ENCODE measurements at regions not wholly inside any gene's neighbourhood (a gene's known extent, or its start where the extent isn't known, plus 50 kb on each side); places are given as distances from the start of the nearest gene placed in this dataset.
A peak's percentile ranks its signal among the peaks of the same experiment; 100 is the strongest.

GRCh38 chr11:93248602-93249001 is 50.8 kb upstream of the SLC36A4 start:
- ChIA-PET POLR2A (no interaction called here), CTCF (interaction anchor here (0.6 to 1.5 kb wide), 4 partner anchors 10 to 404 kb away, joined by 3 to 5 read pairs (median 4); no protein-coding TSS in a partner anchor)
- H3K36me3 ChIP-seq (ENCODE audit: control insufficient read depth in 2 of 2, insufficient read depth in 1 of 2, low read length in 2 of 2), result no peaks in the 10 kb centered on the region
- no peaks in the 10 kb centered on the region for H3K4me1 ChIP-seq (ENCODE audit: control insufficient read depth, insufficient read depth, low read length)
- no peak overlapping the region for H3K27ac ChIP-seq (ENCODE audit: extremely low read depth, low read depth, low read length)
- H3K9me3 ChIP-seq (ENCODE audit: control insufficient read depth, insufficient read depth, low read depth, low read length), result no peaks in the 10 kb centered on the region
- H3K4me3 ChIP-seq (ENCODE audit: low read depth, low read length), result no peak overlapping the region
- TF ChIP-seq SP2 (tag by site-specific recombination; IDR thresholded peaks at IDR 0.05), result no peak
- no peak for TF ChIP-seq AEBP2 (tag by site-specific recombination; IDR thresholded peaks at IDR 0.05; ENCODE audit: borderline replicate concordance)
- no peak for TF ChIP-seq ZNF426 (tag by site-specific recombination; IDR thresholded peaks at IDR 0.05)
- no peak for TF ChIP-seq ZNF335 (tag by site-specific recombination; conservative IDR thresholded peaks at IDR 0.05)
- no peak for TF ChIP-seq ZNF624 (tag by site-specific recombination; IDR thresholded peaks at IDR 0.05)
- no peak for TF ChIP-seq ZNF239 (tag by site-specific recombination; IDR thresholded peaks at IDR 0.05)
- no peak for TF ChIP-seq ZNF473 (tag by site-specific recombination; IDR thresholded peaks at IDR 0.05)
- no peak for TF ChIP-seq ZBTB17 (tag by site-specific recombination; IDR thresholded peaks at IDR 0.05)
- TF ChIP-seq GLIS1 (tag by site-specific recombination; IDR thresholded peaks at IDR 0.05), result no peak
- TF ChIP-seq ZNF266 (tag by site-specific recombination; IDR thresholded peaks at IDR 0.05; ENCODE audit: low read depth), result no peak
- TF ChIP-seq ZNF560 (tag by site-specific recombination; IDR thresholded peaks at IDR 0.05; ENCODE audit: borderline replicate concordance), result no peak
- TF ChIP-seq TRIM28 (IDR thresholded peaks at IDR 0.05; ENCODE audit: borderline replicate concordance, low read length), result no peak

GRCh38 chr11:93249459-93250220 is 51.8 kb upstream of the SLC36A4 start:
- CTCF ChIA-PET, result interaction anchor here (0.6 to 1.7 kb wide), 5 partner anchors 11 to 403 kb away, joined by 3 to 5 read pairs (median 4); no protein-coding TSS in a partner anchor
- Histone ChIP-seq H3K4me1 (ENCODE audit: control insufficient read depth, insufficient read depth, low read length) (no peaks in the 10 kb centered on the region), H3K36me3 (ENCODE audit: control insufficient read depth in 2 of 2, insufficient read depth in 1 of 2, low read length in 2 of 2) (no peaks in the 10 kb centered on the region), H3K4me3 (ENCODE audit: low read depth, low read length) (no peak overlapping the region), H3K9me3 (ENCODE audit: control insufficient read depth, insufficient read depth, low read depth, low read length) (no peaks in the 10 kb centered on the region), H3K27ac (ENCODE audit: extremely low read depth, low read depth, low read length) (no peak overlapping the region)
- TF ChIP-seq ZNF660 (tag by site-specific recombination; IDR thresholded peaks at IDR 0.05), result 0 out of 2 replicates have a peak, but pooled peaks have one; percentile 38
- TF ChIP-seq ZNF426 (tag by site-specific recombination; IDR thresholded peaks at IDR 0.05), result no peak
- POLR2A ChIA-PET, result no interaction called here

GRCh38 chr11:93250326-93250725 is 52.5 kb upstream of the SLC36A4 start:
- POLR2A ChIA-PET, result no interaction called here
- CTCF ChIA-PET, result interaction anchor here (0.6 to 1.7 kb wide), 2 partner anchors 14 to 361 kb away, joined by 3 to 4 read pairs; no protein-coding TSS in a partner anchor

GRCh38 chr11:93251922-93252321 is 54.1 kb upstream of the SLC36A4 start:
- ChIA-PET POLR2A (no interaction called here), CTCF (interaction anchor here (0.6 kb wide), 1 partner anchor 452 kb away, joined by 3 read pairs; no protein-coding TSS in a partner anchor)
- TF ChIP-seq ZNF248 (tag by site-specific recombination; IDR thresholded peaks at IDR 0.05) (no peak), SP2 (tag by site-specific recombination; IDR thresholded peaks at IDR 0.05) (no peak)
- H3K9me3 ChIP-seq (ENCODE audit: control insufficient read depth, insufficient read depth, low read depth, low read length), result no peaks in the 10 kb centered on the region
- no peak overlapping the region for H3K4me3 ChIP-seq (ENCODE audit: low read depth, low read length)
- H3K4me1 ChIP-seq (ENCODE audit: control insufficient read depth, insufficient read depth, low read length), result no peaks in the 10 kb centered on the region
- H3K27ac ChIP-seq (ENCODE audit: extremely low read depth, low read depth, low read length), result no peak overlapping the region
- no peaks in the 10 kb centered on the region for H3K36me3 ChIP-seq (ENCODE audit: control insufficient read depth in 2 of 2, insufficient read depth in 1 of 2, low read length in 2 of 2)

More at GRCh38 chr11:93250326-93250725, 52.5 kb upstream of the SLC36A4 start:
- no peak overlapping the region for H3K4me3 ChIP-seq (ENCODE audit: low read depth, low read length)
- H3K27ac ChIP-seq (ENCODE audit: extremely low read depth, low read depth, low read length), result no peak overlapping the region
- no peak for TF ChIP-seq HOXC10 (CRISPR knock-in tag; IDR thresholded peaks at IDR 0.05)
- H3K36me3 ChIP-seq (ENCODE audit: control insufficient read depth in 2 of 2, insufficient read depth in 1 of 2, low read length in 2 of 2), result no peaks in the 10 kb centered on the region
- H3K4me1 ChIP-seq (ENCODE audit: control insufficient read depth, insufficient read depth, low read length), result no peaks in the 10 kb centered on the region
- no peaks in the 10 kb centered on the region for H3K9me3 ChIP-seq (ENCODE audit: control insufficient read depth, insufficient read depth, low read depth, low read length)

Data from HEK293 (cell line).